ENCODE measurements at regions not wholly inside any gene's neighbourhood (a gene's known extent, or its start where the extent isn't known, plus 50 kb on each side); places are given as distances from the start of the nearest gene placed in this dataset.
"Not testable (repeated sequence)": the region's sequence is repeated elsewhere in the genome, so short reads cannot be mapped to it uniquely, and the experiment has no call there.

GRCh38 chr2:55772109-55772980 lies 78.7 kb upstream of the PNPT1 start:
- DNase-seq (ENCODE audit: low spot score) = no peak

GRCh38 chr2:55771612-55772011 lies 78.0 kb upstream of the PNPT1 start:
- DNase-seq (ENCODE audit: low spot score) = peak; percentile 57

DNA sequence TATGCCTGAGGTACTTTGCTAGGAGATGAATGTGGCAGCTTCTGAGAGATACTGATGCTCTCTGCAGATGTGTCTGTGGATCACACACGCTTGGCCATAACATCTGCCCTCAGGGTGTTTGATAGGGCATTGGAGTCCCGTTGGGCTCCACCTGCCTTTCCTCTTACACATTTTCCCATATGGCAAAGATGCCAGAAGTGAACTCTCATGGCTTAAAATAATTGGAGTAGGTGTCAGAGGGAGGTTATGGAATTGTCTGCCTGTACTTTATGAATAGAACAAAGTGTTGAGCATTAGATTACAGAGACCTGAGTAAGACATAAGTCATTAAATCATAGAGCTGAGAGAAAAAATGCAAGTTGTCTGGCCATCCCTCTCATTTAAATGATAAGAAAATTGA lies 75.3 kb upstream of the PNPT1 start:
- DNase-seq (ENCODE audit: low spot score) = no peak

DNA sequence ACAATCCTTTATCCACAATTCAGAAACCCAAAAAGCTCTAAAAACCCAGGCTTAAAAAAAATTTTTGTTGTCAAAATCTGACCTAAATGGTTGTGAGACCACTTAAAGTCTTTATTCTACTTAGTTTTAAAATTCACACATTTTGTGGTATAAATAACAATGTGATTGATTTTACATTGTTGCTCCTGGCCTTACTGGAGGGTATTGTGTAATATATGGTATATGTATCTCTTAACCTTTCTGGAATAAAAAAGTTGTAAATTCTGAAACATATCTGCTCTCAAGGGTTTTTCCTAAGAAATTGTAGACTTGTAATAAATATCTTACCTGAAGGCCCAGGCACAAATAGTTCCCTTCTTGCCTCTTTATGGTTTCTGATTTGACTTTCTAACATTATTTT lies 73.3 kb upstream of the PNPT1 start:
- DNase-seq (ENCODE audit: low spot score) = no peak

- DNase-seq (ENCODE audit: low spot score) = not testable (repeated sequence)
These were observed 72.1 kb upstream of the PNPT1 start for GRCh38 chr2:55765708-55766107.

DNA sequence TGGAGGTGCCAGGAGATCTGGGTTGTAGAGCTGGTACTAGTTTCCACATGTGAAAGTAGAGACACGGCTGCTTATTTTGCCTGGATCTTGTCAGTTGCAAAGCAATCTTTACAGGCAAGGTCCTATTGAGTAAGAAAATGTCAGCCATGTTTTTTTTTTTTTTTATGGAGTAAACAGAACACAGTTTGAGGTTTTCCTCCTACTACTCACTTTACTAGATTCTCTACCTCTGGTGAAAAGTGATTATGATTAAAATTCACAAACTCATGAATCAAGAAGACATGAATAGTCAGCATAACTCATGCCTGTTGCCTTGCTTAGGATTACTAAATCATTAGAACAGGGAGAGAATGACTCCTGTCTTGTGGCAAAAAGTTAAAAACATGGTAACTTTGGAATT lies 70.1 kb upstream of the PNPT1 start:
- DNase-seq (ENCODE audit: low spot score) = no peak

DNA sequence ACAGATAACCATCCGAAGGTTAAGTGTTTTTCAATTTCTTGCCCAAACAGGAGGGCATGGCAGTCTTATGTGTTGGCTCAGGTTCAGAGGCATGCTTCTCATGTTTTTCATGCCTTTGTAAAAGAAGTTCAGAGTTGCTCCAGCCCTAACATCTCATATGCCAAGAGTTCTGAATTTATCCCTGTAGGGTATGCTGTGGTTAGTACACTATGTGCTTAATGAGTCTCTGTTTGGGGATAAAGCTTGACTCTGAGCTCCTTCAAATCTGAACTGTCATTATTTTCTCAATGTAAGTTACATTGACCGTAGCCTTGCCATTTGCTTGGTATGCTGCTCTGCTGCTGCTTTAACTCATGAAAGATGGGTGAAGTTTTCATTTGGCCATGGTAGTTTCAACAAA lies 67.9 kb upstream of the PNPT1 start:
- peak; percentile 21 for DNase-seq (ENCODE audit: low spot score)

- DNase-seq (ENCODE audit: low spot score) = no peak
These were observed 67.4 kb upstream of the PNPT1 start for GRCh38 chr2:55761024-55761423.

GRCh38 chr2:55760125-55760524 lies 66.5 kb upstream of the PNPT1 start:
- DNase-seq (ENCODE audit: low spot score) = no peak

GRCh38 chr2:55759271-55759921 lies 65.8 kb upstream of the PNPT1 start:
- DNase-seq (ENCODE audit: low spot score) = no peak

DNA sequence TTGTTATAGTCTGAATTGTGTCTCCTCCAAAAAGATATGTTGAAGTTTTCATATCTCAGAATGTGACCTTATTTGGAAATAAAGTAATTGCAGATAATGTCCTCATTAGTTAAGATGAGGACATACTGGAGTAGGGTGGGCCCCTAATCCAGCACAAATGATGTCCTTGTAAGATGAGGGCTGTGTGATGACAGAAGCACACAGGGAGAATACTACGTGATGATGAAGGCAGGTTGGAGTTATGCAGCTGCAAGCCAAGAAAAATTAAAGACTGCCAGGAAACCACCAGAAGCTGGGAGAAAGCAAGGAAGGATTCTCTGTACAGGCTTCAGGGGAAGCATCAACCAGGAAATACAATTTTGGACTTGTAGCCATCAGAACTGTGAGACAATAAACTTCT lies 58.3 kb upstream of the PNPT1 start:
- no peak for DNase-seq (ENCODE audit: low spot score)

DNA sequence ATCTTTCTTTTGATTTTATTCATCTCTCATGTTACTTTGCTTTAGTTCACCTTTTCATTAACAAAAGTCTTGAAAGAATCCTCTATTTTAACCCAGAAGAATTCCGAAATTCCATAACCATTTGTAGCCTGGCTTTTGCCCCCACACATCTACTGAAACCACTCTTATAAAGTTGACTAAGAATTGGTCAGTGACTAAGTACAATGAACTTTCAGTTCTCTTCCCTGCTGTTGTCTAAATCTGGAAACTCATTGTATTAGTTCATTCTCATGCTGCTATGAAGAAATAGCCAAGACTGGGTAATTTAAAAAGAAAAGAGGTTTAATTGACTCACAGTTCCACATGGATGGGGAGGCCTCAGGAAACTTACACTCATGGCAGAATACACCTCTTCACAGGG lies 49.9 kb upstream of the PNPT1 start:
- DNase-seq (ENCODE audit: low spot score) = peak; percentile 74
